ENCODE measurements at regions not wholly inside any gene's neighbourhood (a gene's known extent, or its start where the extent isn't known, plus 50 kb on each side); places are given as distances from the start of the nearest gene placed in this dataset.

GRCh38 chr16:9235867-9236266 is 144.4 kb downstream of the HAPSTR1 start:
- no peak for TF ChIP-seq CTCF (IDR thresholded peaks at IDR 0.05; ENCODE audit: low read length)
- no peak for TF ChIP-seq EZH2 (IDR thresholded peaks at IDR 0.05; ENCODE audit: borderline replicate concordance, low read length)

All from OCI-LY1 (cell line).